ENCODE measurements at regions not wholly inside any gene's neighbourhood (a gene's known extent, or its start where the extent isn't known, plus 50 kb on each side); places are given as distances from the start of the nearest gene placed in this dataset.
A peak's percentile ranks its signal among the peaks of the same experiment; 100 is the strongest.

- DNase-seq (ENCODE audit: low read depth, low spot score) (peak; percentile 63), ATAC-seq (peak; percentile 63), FAIRE-seq (no peak)
- ChIA-PET RAD21 (ENCODE audit: unreplicated experiment) (interaction anchor here (0.6 to 17.6 kb wide), 40 partner anchors 8 to 322 kb away, joined by 3 to 348 read pairs (median 7); partner anchors contain the start of genes CXCR4 and DARS1), POLR2A (interaction anchor here (0.6 to 4.9 kb wide), 27 partner anchors 9 to 319 kb away, joined by 3 to 39 read pairs (median 9); no protein-coding TSS in a partner anchor), CTCF (interaction anchor here (0.7 to 8.6 kb wide), 24 partner anchors 9 to 325 kb away, joined by 3 to 103 read pairs (median 5); no protein-coding TSS in a partner anchor), SMC1A (ENCODE audit: uncharacterized antibody, unreplicated experiment) (interaction anchor here (0.9 to 24.6 kb wide), 39 partner anchors 8 to 322 kb away, joined by 3 to 961 read pairs (median 21); partner anchors contain the start of genes CXCR4 and DARS1)
- peaks cover 51% of the 10 kb centered on the region for H3K4me1 ChIP-seq (ENCODE audit: control insufficient read depth, insufficient read depth, low read length)
- H3K9ac ChIP-seq (ENCODE audit: control insufficient read depth, insufficient read depth, low read length) = no peak overlapping the region
- BruUV-seq (replicated peaks) = no TSS peak
- no peaks in the 10 kb centered on the region for H3K79me2 ChIP-seq (ENCODE audit: control insufficient read depth, insufficient read depth, low read length)
- no peaks in the 10 kb centered on the region; the same call in 2 of the 3 replicates for H3K9me3 ChIP-seq (replicated peaks; ENCODE audit: control insufficient read depth, insufficient read depth, low read length)
- H3K4me3 ChIP-seq = no peak overlapping the region
- H3K4me2 ChIP-seq (ENCODE audit: control insufficient read depth, insufficient read depth) = peak overlapping the region; percentile 41
- H3K36me3 ChIP-seq (ENCODE audit: control insufficient read depth in 2 of 2, insufficient read depth in 2 of 2, low read length in 1 of 2) = no peaks in the 10 kb centered on the region
- intact Hi-C loops (cut with micrococcal nuclease; ENCODE audit: unreplicated experiment) (loop anchor here (10.0 kb wide), 1 partner anchor 196 kb away; no protein-coding TSS in a partner anchor), in situ Hi-C loops (cut with MboI) (loop anchor here (5.0 kb wide), 1 partner anchor 318 kb away; no protein-coding TSS in a partner anchor)
- peak overlapping the region; percentile 40; the same call in 1 of the 2 replicates for H3K27ac ChIP-seq (ENCODE audit: control insufficient read depth, insufficient read depth)
- H4K20me1 ChIP-seq (ENCODE audit: control insufficient read depth, insufficient read depth) = no peaks in the 10 kb centered on the region
- H3K27me3 ChIP-seq (replicated peaks in 1 of 2; ENCODE audit: control insufficient read depth in 2 of 2, insufficient read depth in 2 of 2, low read length in 1 of 2) = no peaks in the 10 kb centered on the region
- H2AFZ ChIP-seq (ENCODE audit: control insufficient read depth, low read depth, low read length) = no peak overlapping the region; the same call in 1 of the 2 replicates
- WGBS (ENCODE audit: insufficient coverage, insufficient replicate concordance, low lambda C conversion rate, missing lambda C conversion rate) = 0% methylated on average over 1 of the region's 1 CpG
- TF ChIP-seq EP300 (IDR thresholded peaks at IDR 0.05; ENCODE audit: borderline replicate concordance in 1 of 2, control insufficient read depth in 1 of 2, low read depth in 2 of 2, low read length in 2 of 2) (peak in 1 of 2 experiments; percentile 45; a peak in 1 of 4 replicates), MXI1 (IDR thresholded peaks at IDR 0.05; ENCODE audit: low read depth, low read length) (no peak), ZBED1 (IDR thresholded peaks at IDR 0.05; ENCODE audit: borderline replicate concordance) (0 out of 2 replicates have a peak, but pooled peaks have one; percentile 32), NR2C1 (IDR thresholded peaks at IDR 0.05) (no peak), RAD21 (IDR thresholded peaks at IDR 0.05; ENCODE audit: insufficient read depth, low read depth, low read length) (peak; percentile 15; the same call in 1 of the 2 replicates), MEF2A (IDR thresholded peaks at IDR 0.05; ENCODE audit: insufficient read depth, low read depth, low read length) (0 out of 2 replicates have a peak, but pooled peaks have one; percentile 47), HSF1 (IDR thresholded peaks at IDR 0.05; ENCODE audit: low read depth, low read length) (no peak), RCOR1 (conservative IDR thresholded peaks at IDR 0.05; ENCODE audit: low read depth, low read length) (no peak), GATAD2B (conservative IDR thresholded peaks at IDR 0.05; ENCODE audit: low read depth) (0 out of 2 replicates have a peak, but pooled peaks have one; percentile 20), NBN (IDR thresholded peaks at IDR 0.05) (0 out of 2 replicates have a peak, but pooled peaks have one; percentile 17), ELK1 (IDR thresholded peaks at IDR 0.05; ENCODE audit: low read depth, low read length) (no peak), RAD51 (IDR thresholded peaks at IDR 0.05) (no peak), ETV6 (conservative IDR thresholded peaks at IDR 0.05 in 1 of 2, IDR thresholded peaks at IDR 0.05 in 1 of 2; ENCODE audit: borderline replicate concordance in 1 of 2, low read depth in 1 of 2) (peak in 1 of 2 experiments; percentile 20; a peak in 1 of 4 replicates), POLR2A (IDR thresholded peaks at IDR 0.05; ENCODE audit: low read depth, low read length) (no peak), CREB1 (IDR thresholded peaks at IDR 0.05; ENCODE audit: low read depth) (no peak), E2F8 (IDR thresholded peaks at IDR 0.05; ENCODE audit: low read depth, partially characterized antibody) (no peak), SPI1 (IDR thresholded peaks at IDR 0.05; ENCODE audit: borderline replicate concordance, insufficient read depth, low read depth, low read length) (peak; percentile 75), TCF12 (IDR thresholded peaks at IDR 0.05; ENCODE audit: low read depth, low read length) (peak; percentile 78), NFYA (IDR thresholded peaks at IDR 0.05; ENCODE audit: borderline replicate concordance, low read depth, low read length) (no peak)
Measured at GRCh38 chr2:136059036-136059472, 58.9 kb downstream of the CXCR4 start.
